Esophagus squamous epithelium (tissue), 4 donors: ENCODE measurements at regions not wholly inside any gene's neighbourhood (a gene's known extent, or its start where the extent isn't known, plus 50 kb on each side); places are given as distances from the start of the nearest gene placed in this dataset.

Experiments
- POLR2A ChIP-seq, 4 donors: fragments of 450-650 bp; IDR thresholded peaks; one replicate each; pipeline ENCODE4 v1.6.1; 2017; ENCODE audit warnings: antibody characterized with exemption in 4 of 4, mild to moderate bottlenecking in 4 of 4, moderate library complexity in 3 of 4
- TF ChIP-seq, protein P1 (sequence below), 6 experiments: fragments of 450-650 bp in 4 of 6; fragments of 200-600 bp in 2 of 6; sonication (generic) in 2 of 6; IDR thresholded peaks; one replicate each; pipeline ENCODE4 v1.5.1; 2016 to 2019; ENCODE audit warnings: antibody characterized with exemption in 6 of 6, mild to moderate bottlenecking in 4 of 6, moderate library complexity in 4 of 6

DNA sequence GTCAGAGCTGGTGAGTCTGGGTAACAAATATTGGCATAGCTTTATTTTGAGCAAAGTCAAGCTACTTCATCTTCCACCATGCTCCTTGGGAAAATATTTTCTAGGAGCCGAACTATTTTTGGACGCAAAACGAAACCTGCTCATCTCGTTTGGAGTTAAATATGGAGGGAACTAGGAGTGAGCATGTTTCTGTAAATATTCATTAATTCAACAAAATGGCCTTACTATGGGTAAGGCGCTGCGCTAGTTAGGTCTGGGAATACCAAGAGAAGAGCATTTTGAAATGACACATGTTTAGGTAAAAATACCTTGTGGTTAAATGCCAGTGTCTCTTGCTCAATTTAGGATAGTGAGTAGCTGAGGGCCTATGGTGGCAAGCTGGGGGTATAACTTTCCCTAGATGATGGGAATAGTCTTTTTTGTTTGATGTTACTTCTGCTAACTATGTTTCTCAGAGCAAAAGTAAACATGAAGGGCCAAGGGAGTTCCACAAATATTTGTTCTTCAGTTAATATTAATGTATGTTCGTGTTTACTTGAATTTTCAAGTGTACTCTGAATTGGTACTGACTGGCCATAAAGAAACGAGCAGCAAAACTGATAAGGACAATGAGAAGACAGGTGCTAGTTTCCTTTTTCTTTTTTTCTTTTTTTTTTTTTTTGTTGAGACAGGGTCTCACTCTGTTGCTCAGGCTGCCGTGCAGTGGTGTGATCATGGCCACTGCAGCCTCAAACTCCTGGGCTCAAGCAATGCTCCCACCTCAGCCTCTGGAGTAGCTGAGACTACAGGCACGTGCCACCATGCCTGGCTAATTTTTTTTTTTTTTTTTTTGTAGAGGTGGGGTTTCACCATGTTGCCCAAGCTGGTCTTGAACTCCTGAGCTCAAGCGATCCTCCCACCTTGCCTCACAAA lies 77.7 kb downstream of the MAP1LC3B2 start:
- TF ChIP-seq, protein P1, sequence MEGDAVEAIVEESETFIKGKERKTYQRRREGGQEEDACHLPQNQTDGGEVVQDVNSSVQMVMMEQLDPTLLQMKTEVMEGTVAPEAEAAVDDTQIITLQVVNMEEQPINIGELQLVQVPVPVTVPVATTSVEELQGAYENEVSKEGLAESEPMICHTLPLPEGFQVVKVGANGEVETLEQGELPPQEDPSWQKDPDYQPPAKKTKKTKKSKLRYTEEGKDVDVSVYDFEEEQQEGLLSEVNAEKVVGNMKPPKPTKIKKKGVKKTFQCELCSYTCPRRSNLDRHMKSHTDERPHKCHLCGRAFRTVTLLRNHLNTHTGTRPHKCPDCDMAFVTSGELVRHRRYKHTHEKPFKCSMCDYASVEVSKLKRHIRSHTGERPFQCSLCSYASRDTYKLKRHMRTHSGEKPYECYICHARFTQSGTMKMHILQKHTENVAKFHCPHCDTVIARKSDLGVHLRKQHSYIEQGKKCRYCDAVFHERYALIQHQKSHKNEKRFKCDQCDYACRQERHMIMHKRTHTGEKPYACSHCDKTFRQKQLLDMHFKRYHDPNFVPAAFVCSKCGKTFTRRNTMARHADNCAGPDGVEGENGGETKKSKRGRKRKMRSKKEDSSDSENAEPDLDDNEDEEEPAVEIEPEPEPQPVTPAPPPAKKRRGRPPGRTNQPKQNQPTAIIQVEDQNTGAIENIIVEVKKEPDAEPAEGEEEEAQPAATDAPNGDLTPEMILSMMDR (IDR thresholded peaks at IDR 0.05) = no peak
- TF ChIP-seq POLR2A (IDR thresholded peaks at IDR 0.05) = no peak
